ENCODE measurements at regions not wholly inside any gene's neighbourhood (a gene's known extent, or its start where the extent isn't known, plus 50 kb on each side); places are given as distances from the start of the nearest gene placed in this dataset.

DNA sequence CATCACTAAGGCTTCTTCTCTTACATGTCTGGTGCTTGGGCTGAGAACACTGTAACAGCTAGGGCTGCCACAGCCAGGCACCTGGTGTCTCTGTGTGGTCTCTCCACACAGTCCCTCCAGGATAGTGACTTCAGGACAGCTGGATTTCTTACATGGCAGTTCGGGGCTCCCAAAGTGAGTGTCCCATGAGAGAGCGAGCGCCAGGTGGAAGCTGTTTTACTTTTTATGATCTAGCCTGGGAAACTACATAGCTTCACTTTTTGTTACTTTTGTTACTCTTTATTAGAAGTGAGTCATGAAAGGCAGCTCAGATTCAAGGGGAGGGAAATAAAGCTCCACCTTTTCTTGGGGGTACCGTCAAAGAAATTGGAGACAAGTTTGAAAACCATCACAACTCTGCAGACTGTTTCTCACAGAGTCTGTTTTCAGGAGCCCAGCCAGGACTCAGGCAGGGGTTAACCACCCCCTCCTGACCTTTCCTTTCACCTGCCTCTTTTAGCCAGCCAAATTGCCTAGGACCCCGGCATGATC is 373.0 kb downstream of the MID1IP1 start:
- no peak for DNase-seq (ENCODE audit: low spot score)

DNA sequence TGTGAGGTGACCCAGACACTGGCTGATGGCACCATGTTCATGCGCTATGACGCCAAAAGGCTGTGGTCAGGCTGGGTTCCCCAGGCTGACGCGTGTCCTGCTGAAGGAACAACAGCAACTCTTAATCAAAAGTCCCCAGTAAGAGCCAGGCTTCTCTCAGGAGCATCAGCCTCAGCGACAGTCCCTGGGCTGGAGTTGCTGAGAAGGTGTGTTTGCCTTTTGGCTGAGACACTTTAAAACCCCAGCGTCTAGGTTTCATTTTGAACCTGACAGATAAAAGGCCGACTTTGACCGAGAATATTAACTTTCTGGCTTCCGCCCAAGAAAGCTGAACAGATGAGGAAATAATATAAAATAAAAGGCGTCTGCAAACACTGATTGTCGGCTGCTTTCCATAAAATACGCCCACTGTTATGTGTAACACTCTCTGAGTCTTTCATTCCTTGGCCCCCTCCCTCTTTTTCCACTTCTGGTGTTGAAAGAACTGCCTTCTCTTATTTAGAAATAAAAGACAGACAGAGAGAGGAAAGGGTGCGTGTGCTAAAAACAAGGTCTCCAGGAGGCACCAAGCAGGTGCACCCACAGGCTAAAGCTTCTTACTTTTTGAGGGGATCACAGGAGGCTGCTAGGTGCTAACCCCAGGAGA is 373.6 kb downstream of the MID1IP1 start:
- no peak for DNase-seq (ENCODE audit: low spot score)

DNA sequence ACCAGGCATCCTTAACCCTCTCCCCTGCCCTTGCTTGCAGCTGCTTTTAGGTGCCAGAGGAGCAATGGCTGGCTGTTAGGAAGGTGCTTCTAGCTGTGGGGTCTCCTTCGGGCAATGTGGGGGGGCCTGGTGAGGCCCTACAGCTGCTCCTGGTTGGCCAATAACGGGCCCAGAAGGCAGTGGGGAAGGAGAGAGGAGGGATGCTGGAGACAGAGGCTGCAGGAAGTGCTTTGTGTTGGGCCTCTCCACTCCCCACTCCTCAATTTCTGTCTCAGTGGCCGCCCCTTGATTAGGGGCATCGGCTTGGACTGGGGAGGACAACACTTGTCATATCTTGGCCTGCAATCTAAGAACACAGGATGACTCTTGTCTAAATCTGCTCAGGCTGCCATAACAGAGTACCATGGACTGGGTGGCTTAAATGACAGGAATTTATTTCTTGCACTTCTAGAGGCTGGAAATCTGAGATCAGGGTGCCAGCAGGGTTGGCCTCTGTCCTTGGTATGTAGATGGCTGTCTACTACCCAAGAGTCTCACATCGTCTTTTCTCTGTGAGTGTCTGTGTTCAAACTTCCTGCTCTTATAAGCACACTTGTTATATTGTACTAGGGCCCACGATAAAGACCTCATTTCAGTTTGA is 374.3 kb downstream of the MID1IP1 start:
- no peak for DNase-seq (ENCODE audit: low spot score)

DNA sequence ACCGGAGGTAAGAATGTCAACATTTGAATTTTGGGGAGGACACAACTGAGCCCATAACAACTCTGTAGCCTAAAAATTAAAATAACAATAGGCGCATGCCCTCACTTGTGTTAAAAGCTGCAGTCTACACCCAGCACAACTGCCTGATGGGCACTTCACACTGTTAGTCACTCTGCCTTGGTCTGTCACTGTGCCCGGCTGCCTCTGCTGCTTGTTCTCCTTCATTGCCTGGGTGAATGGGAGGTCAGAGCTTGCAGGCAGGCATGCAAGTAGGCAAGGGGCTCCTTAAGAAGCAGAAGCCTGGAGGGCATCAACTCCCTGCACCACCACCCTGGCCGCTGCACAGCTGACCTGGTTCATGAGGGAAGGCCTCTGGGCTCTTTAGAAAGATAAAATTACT is 374.8 kb downstream of the MID1IP1 start:
- DNase-seq (ENCODE audit: low spot score), result no peak

DNA sequence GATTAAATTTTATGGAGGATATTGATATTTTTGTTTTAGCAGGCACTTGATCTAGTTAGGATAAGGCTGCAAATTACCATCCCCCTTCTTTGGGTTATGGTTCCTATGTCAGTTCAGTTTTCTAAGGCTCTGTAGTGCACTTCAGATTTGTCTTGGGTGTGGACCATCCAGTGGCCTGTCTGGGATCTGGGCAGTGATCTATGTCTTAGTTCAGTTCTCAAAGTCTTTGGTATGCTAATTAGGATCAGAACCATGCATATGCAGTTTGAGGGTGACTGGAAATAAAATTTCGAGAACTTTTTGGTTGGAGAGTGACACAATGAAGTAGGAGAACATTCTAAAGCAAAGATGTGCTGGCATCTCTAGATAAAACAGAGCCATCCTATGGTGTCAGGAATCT is 388.2 kb downstream of the MID1IP1 start:
- no peak for DNase-seq (ENCODE audit: low spot score)

DNA sequence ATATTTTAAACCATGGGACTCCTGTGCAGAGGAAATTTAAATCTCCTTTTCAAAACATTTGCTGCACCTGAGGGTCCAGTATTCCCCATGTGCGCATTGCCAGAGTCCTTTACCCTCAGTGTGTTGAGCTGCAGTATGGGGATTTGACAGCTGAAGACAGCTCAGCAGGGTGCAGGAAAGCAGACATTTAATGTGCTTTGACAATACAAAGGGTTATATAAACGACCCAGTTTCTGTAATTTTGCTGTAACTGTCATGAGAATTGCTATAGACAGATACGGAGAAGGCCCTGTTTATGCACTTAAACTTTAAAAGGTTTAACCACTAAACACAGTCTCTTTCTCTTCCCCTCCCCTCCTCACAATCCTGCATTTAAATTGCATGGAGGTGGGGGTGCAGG is 393.4 kb downstream of the MID1IP1 start:
- DNase-seq (ENCODE audit: low spot score), result no peak

DNA sequence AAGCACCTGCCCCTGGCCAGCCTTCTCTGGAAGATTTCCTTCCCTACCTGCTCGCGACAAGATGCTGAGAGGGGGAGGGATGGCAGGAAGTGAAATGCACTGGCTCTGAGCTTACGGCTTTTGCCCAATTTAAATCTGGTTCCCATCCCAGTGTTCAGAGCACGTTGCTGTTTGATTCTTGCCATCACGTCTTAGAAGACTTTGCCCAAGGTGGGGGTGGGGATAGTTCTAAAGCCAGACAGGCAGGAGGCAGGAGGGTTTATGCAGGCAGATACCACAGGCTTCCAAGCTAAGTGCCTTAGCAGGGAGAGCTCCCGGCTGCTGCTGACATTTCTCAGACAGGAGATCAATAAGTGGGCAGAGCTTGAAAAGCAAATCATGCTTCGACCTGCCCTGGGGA is 393.9 kb downstream of the MID1IP1 start:
- no peak for DNase-seq (ENCODE audit: low spot score)

DNA sequence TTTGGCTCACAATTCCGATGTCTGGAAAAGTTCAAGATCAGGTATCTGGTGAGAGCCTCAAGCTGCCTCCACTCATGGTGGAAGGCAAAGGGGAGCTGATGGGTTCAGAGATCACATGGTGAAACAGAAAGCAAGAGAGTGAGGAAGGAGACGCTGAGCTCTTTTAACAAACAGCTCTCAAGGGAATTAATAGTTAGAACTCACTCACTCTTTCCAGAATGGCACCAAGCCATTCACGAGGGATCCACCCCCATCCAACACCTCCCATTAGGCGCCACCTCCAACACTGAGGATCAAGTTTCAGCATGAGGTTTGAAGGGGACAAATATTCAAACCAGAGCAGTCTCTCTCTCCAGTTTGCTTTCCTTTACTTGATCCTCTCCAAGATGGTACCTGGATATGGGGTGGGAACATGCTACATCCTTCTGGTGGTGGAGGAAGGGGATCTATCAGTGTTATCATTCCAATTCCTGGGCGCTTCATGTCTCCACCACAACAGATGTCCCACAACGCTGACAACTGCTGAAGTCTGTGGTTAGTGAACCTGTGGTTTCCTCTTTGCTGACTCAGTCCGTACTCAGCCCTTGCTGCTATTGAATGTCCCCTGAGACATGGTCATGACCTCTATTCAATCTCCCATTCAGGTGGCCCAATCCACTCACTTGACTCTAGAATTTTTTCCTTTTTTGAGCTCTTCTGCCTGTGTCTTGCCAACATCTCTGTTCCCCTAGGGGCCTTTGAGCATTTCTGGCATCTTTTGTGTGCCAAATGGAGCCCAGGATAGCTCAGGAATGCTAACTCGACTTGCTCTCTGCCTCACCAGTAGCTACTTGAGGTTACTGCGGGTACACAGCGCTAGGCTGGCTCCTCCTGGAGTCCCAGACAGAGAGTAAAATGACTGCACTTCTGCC is 395.2 kb downstream of the MID1IP1 start:
- peak; percentile 17 for DNase-seq (ENCODE audit: low spot score)

DNA sequence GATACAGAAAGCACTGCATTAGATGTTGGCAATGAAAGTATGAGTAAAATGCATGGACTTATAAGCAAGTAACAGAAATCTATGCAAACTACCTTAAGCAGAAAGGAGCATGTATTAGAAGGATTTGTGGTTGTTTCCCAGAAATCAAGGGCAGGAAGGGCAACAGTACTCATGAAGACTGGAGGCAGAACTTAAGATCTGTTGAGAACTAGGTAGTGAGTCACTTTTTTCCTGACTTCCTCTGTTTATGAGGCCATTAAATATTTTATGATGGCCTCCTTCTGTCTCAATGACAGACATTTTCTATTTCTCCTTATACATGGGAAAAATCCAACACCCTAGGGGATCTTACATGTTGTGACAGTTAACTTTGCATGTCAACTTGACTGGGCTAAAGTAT is 398.2 kb downstream of the MID1IP1 start:
- no peak for DNase-seq (ENCODE audit: low spot score)

DNA sequence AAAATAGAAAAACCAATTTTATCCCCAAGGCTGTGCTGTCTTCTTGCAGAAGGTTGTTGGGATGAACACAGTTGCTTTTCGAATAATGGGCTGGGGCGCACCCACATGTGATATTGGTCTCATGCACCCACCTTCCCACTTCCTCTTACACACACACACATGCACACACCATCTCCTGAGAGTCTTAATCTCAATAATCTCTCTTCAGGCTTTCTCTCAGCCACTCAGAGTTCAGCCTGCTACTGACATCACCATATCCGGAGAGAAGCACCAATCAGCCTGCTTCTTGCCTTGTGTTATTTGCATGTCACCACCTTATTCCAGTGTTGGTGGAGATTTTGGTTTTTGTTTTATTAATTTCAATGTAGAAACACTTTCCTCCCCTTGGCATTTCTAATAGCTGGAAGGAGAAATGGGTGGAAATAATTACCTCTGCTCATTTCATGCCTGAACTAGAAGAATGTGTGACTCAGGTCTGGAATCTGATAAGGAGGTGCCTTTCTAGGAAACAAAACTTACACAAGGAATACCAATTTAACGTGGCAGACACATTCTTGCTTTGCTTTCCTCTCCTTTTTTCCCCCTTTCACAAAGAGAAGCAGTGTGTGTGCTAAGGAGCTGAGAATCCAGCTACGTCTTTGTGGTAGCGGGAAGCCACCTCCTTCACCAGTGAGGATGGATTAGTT is 400.2 kb downstream of the MID1IP1 start:
- DNase-seq (ENCODE audit: low spot score), result no peak

DNA sequence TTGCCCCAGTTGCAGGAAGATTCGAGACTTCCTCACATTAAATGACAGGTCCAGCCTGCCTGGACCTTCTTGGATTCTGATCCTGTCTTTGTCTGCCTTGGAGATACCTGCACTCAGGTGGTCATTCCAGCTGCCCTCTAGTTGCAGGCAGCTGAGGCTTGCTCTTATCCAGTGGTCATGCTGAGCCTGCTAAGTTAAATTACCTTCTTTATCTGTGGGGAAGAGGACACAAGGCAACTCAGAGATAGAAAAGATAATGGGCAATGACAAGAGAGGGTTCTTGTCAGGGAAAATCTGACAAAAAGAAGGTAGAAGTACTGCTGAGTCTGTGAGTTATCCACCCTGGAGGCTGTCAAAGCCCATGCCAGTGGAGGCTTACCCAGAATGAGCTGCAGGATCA is 401.4 kb downstream of the MID1IP1 start:
- DNase-seq (ENCODE audit: low spot score), result no peak

DNA sequence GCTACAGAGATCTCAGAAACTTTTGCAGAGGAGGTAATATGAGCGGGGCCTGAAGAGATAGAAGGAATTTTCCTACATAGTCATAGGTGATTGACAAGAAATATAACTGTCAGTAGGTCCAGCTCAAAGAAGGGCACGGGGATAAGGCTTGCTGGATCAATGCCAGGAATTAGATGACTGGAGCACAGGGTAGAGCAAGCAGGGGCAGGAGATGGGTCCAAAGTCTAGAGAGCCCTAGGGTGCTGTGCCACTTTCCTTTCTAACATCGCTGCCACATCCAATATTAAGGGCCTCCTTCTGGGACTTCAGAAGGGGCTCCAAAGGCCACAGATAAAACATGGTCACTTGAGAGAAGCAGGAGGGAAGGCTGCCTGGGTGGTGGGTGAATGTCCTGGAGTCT is 402.2 kb downstream of the MID1IP1 start:
- no peak for DNase-seq (ENCODE audit: low spot score)

DNA sequence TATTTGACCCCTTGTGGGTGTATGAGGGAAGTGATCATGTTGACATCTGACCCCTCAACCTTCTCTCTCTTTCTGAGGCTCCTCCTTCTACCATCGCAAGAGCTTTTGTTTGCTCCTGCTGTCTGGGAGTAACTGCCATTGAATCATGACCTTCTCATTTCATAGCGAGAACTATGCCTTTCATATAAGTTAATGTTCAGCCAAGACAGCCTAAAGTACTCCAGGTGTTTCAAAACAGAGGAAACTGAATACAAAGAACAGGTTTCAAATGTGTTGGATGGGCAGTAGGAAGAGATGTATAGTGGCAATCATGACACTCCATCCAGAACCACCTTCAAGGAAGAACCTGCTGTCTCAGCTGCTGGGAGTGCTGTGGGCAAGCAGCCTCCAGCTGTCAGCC is 403.1 kb downstream of the MID1IP1 start:
- no peak for DNase-seq (ENCODE audit: low spot score)

DNA sequence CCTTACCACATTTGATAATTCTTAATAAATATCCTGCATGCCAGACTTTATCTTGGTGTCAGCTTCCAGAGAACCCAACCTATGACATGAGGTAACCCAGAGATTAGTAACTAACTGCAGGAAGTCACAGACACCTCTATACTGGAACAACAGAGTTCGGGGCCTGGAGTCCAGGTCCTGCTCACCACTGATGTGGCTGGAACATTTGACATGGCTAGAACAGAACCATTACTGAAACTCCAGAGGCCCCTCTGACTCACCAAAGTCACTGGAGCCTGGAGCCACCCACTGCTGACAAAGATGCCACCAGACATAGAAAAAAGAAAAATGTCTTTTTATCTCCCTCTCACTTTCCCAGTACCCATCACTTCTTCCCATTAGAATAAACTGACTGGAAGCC is 403.7 kb downstream of the MID1IP1 start:
- DNase-seq (ENCODE audit: low spot score), result no peak

DNA sequence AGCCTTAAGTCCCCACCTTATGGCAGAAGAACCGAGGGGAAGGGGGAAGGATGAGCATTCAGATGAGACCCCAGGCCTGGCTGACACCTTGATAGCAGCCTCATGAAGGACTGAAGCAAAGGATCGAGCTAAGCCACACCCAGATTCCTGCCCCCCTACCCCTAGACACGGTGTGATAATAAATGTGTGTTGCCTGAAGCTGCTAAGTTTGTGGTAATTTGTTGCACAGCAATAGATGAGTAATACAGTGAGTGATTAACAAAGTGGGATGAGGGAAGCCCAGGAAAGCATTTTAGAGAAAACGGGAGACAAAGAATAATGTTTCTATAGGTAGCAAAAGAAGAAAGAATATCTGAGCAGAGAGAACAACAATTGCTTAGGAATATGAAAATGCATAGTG is 404.2 kb downstream of the MID1IP1 start:
- no peak for DNase-seq (ENCODE audit: low spot score)

DNA sequence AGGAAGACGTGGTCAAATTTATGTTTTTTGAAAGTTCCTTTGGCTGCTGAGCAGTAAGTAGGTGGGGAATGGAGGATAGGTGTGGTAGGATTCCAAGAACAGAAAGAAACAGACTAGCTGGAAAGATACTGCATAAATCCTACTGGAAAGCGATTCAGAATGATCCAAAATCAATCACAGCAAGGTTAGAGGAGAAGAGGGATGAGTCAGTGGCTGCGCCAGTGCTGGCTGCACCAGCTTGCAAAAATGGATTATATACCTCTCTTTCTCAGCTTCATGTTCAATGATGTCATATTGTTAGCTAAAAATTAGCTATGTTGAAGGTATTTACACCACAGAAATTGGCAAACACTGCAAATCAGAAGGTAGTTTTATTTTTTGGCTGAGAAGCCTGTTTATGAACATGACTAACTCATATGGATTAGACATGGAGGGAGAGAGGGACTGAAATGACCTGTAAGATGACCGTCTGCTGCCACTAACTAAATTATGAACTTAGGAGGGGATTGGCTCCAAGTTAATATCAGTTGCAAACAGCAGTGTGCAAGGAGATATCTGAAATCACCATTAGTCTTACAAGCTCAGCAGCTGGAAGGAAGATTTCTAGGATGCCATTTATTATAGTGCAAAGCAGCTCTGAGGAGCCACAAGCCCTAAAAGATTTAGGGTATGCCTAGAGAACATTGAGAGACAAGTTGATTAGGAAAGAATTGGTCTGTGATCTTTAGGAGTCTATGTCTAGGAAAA is 405.3 kb downstream of the MID1IP1 start:
- DNase-seq (ENCODE audit: low spot score), result no peak

DNA sequence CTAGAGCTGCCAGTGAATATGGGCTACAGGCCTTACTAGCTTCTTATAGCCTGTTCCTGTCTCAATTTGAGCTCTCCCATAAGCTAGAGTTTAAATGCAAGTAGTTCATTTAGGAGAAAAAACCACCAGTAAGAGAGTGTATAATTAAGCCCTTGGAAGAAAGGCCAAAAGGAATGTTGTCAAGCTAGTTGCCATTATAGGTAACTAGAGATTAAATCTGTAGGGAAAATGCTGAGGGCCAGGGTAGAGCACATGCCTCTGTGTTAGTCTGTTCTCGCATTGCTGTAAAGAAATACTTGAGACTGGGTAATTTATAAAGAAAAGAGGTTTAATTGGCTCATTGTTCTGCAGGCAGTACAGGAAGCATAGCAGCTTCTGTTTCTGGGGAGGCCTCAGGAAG is 410.2 kb downstream of the MID1IP1 start:
- DNase-seq (ENCODE audit: low spot score), result no peak

DNA sequence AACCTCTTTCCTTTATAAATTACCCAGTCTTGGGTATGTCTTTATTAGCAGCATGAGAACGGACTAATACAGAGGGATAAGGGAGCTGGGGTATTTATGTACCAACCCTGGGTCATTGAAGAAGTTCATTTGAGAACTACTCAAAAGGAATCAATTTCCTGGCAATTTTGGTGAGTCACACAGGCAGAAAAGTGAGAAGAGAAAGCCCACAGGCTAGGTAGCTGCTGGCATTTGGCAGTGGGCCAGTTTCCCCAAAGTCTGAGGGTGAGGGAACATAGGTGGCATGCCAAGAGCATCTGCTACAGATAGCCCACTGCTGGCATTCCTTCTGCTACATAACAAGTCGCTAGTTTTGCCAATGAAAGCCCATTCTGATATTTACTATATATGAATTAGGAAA is 411.2 kb downstream of the MID1IP1 start:
- DNase-seq (ENCODE audit: low spot score), result no peak

DNA sequence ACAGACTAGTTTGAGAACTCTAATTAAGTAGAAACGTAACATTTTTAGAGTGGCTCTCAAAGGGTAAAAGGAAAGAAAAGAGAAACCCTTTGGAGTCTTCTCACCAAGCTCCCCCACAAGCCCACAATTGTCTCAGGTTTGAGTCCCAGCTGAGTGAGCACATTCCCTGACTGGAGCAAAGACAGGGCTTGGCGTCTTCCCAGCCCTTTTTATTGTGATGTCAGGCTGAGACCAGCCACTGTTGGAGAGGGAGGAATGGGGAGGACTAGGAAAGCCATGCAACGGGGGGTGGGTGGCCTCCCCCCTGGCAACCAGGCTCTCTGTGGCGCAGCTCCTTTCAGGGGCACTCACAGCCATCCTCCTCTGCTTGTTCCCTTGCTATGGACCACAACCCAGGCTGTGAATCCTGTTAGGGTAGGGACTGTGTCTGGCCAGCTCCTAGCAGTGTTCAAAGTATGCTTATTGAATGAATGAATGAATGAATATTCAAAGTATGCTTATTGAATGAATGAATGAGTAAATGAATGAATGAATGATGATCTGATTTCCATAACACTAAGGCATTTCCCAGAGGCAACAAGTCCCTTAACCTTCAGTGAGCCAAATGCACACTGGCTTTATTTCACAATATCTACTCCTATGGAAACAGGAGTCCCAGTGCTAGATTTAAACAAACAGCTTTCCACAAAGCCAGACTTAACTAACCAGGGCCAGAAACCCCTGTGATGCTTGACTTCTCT is 413.3 kb downstream of the MID1IP1 start:
- DNase-seq (ENCODE audit: low spot score), result no peak

DNA sequence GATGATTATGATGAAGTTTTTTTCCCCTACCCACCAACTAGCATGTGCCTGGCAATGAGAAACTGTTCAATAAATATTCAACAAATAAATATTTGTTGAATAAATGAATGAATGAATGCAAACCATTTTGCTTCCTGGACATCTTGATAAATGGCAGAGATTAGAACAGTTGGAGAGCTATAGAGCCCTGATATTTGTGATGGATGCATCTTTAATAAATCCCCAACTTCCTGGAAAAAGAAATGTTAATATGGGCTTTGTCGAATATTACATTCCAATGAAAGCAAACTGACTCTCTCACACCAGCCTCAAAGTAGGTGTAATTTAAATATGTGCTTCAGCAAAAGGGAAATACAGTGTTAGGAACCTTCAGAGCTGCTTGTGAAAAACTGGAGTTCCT is 419.7 kb downstream of the MID1IP1 start:
- no peak for DNase-seq (ENCODE audit: low spot score)
